Kidney glomerular epithelial cell (primary cell): ENCODE measurements at regions not wholly inside any gene's neighbourhood (a gene's known extent, or its start where the extent isn't known, plus 50 kb on each side); places are given as distances from the start of the nearest gene placed in this dataset.

Experiments
- DNase-seq: peaks from one replicate; lab custom pipeline; 2025; lab: John Stamatoyannopoulos, UW

DNA sequence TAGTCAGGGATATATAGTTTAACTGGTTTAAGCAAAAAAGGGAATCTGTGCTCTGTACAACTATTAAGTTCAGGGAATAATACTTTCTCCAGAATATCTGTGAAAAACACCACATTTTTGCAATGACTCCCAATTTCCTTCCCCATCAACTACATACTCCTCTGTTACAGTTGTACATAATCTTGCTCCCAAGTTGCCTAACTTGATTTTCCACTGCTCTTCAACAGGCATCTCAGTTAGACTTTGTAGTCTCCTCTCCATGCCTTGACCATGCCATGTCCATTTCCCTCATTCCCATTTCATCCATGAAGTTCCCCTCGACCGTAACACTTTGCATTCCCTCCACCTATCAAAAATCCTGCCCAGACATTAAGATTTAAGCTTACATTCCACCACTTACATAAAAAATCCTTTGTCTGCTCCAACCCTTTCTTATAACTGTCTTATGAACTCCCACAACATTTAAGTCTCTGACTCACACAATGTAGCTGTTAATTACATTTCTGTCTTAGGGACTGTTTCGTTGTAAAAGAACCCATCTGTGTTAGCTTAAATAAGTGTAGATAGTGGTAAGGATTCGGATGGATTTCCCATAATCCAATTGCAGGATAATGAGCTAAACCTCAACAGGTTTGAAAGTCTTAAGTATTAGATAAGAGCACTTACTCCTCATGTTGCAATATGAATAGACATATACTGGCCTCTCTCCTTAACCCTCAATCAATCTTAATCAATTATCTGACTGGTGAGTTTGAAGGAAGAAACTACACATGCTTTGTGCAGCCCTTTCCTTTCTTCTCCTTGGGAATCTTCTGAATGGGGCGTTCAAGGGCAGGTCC, 156.5 kb downstream of the PAWR start:
- peak; percentile 15 for DNase-seq

DNA sequence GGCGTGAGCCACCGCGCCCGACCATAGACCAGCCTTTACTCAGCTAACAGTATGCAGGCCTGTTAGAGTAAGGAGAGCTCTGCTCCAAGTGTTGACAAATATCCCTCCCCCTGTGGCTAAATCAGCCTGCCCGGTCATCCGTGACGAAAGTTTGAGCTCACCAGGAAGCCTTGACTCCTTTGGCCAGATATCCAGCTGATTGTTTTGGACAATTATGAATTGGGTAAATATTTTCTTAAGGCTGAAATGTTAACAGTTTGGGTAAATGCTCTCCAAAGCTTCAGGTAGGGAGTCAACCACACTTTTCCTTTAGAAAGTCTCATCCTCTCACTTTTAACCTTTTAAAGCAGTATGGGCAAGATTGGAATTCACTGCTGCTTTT, 157.9 kb downstream of the PAWR start:
- DNase-seq: peak; percentile 71

DNA sequence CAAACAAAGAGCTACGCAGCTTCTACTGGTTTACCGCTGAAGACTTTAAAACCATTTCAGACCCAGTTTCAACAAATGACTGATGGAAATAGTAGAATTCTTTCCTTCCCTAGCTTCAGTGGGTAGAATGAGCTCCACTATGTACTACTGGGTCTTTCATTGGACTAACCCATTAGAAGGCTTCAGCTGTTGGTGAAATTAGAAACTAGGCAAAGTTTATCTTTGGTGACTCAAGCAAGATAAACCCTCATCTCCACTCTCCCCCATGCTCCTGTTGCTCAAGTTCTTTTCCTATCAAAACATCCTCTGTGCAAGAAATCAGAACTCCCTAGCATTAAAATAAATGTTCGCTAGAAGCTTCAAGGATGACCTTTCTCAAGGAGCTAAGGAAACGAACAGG, 159.2 kb downstream of the PAWR start:
- DNase-seq: peak; percentile 86

GRCh38 chr12:79527473-79527872, 163.3 kb downstream of the PAWR start:
- DNase-seq: no peak

- DNase-seq: no peak
Observed at GRCh38 chr12:79525357-79525756, 165.4 kb downstream of the PAWR start.

GRCh38 chr12:79524507-79525148, 166.1 kb downstream of the PAWR start:
- DNase-seq: no peak

DNA sequence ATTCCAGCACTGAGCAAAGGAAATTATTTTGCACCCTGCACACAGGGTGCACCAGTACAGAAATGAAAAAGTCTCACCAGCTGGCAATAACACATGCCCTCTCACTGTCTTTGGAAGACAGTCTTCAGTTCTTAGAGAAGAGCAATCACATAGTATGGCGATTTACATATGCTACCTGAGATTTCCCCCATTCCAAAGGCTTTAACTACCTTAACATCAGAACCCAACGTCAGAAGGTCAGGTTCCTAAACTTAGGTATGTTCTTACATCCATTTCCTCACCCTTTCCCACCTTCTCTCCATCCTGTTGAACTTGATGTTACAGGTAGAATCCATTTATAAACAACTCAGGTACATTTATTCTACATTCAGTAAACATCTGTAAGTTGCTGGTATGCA, 167.8 kb downstream of the PAWR start:
- no peak for DNase-seq

- no peak for DNase-seq
Observed at GRCh38 chr12:79522257-79522988, 168.3 kb downstream of the PAWR start.

- DNase-seq: no peak
Observed at GRCh38 chr12:79521576-79521975, 169.2 kb downstream of the PAWR start.

DNA sequence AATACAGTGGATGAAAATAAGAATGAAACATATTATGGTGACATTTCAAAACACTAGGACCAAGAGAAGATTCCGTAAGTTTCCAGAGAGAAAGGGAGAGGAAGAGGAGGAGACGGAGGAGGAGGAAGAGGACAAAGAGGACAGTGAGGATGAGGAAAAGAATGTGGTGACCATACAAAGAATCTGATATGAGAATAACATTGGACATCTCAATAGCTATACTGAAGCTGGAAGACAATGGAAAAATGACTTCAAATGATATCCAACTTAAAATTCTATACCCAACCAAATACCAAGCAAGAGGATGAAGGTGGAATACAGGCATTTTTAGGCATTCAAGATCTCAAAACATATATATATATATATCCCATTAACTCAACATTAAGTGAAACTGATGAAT, 173.4 kb downstream of the PAWR start:
- no peak for DNase-seq

- no peak for DNase-seq
Observed at GRCh38 chr12:79515530-79515935, 175.2 kb downstream of the PAWR start.

DNA sequence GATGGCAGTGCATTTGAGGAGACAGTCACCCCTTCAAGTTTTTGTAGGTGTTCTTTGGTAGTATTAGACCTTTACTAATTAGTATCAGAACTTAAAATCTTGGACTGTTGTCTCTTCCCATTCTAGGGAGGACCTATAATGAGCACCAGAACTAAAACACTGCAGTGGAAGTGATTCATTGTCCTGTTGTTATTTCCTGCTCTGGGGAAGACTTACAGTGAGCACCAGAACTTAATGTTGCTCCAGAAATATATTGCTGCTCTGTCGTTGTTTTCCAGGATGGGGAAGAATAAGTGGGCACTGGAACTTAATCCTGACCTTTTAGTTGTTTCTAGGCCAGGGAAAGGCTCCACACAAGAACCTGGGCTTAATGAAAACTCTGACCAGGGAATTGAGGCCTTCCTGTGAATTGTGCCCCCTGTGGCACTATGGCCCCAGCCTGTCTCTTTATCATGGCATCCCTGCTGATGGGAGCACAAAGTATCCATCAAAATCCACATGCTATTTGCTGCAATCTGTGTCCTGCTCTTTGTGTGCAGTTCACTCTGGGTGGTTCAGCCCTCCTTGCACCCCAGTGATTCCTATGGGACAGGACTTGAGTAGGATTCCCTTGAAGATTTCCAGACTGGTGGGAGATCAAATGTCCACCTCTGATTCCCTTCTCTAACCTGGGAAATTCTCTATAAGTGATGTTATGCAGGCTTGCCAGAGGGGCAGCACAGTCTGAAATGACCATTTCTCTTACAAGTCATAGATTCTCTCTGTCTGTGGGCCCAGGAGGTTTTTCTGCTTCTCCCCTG, 175.8 kb downstream of the PAWR start:
- DNase-seq: no peak

- DNase-seq: no peak
Observed at GRCh38 chr12:79512068-79512467, 178.7 kb downstream of the PAWR start.

GRCh38 chr12:79508622-79509021, 182.1 kb downstream of the PAWR start:
- no peak for DNase-seq
